CD14-positive monocyte (primary cell): ENCODE measurements at regions not wholly inside any gene's neighbourhood (a gene's known extent, or its start where the extent isn't known, plus 50 kb on each side); places are given as distances from the start of the nearest gene placed in this dataset.

ENCODE experiments used
- DNase-seq, 3 donors: peaks; one replicate each; pipeline ENCODE4 v3.0.0-alpha.2; 2011 to 2022
- H2AFZ ChIP-seq: 2 replicates; pipeline ENCODE4 v1.6.0; 2012; ENCODE audit warnings: mild to moderate bottlenecking, low read depth, low read length, inconsistent platforms; ENCODE audit not compliant: insufficient read depth, poor library complexity, severe bottlenecking
- H3K27ac ChIP-seq, 2 donors: 1 replicate in 1 of 2; 2 replicates in 1 of 2; pipeline ENCODE4 v1.5.1; 2012 to 2013; ENCODE audit warnings: low read length in 2 of 2, control low read depth in 1 of 2, inconsistent platforms in 1 of 2, low read depth in 1 of 2, mild to moderate bottlenecking in 1 of 2
- H3K27me3 ChIP-seq, 2 donors: one replicate each; pipeline versions ENCODE4 v1.6.0 to v1.6.1; 2011 to 2013; ENCODE audit warnings: low read length in 2 of 2; ENCODE audit not compliant: control insufficient read depth in 2 of 2, insufficient read depth in 2 of 2
- H3K36me3 ChIP-seq, 2 donors: replicated peaks in 1 of 2; 1 replicate in 1 of 2; 2 replicates in 1 of 2; pipeline versions ENCODE4 v1.5.1 to v1.6.1; 2012 to 2013; ENCODE audit warnings: low read length in 2 of 2, control low read depth in 1 of 2, inconsistent platforms in 1 of 2, mild to moderate bottlenecking in 1 of 2; ENCODE audit not compliant: insufficient read depth in 2 of 2, control insufficient read depth in 1 of 2
- H3K4me1 ChIP-seq, 2 donors: 1 replicate in 1 of 2; 2 replicates in 1 of 2; pipeline versions ENCODE4 v1.5.1 to v1.6.1; 2012 to 2013; ENCODE audit warnings: low read length in 2 of 2, control low read depth in 1 of 2, inconsistent platforms in 1 of 2, mild to moderate bottlenecking in 1 of 2, moderate library complexity in 1 of 2; ENCODE audit not compliant: insufficient read depth in 2 of 2, control insufficient read depth in 1 of 2
- H3K4me2 ChIP-seq: replicated peaks from 2 replicates; pipeline ENCODE3; 2012; ENCODE audit warnings: low read length, moderate library complexity, mild to moderate bottlenecking; ENCODE audit not compliant: poor library complexity, severe bottlenecking; ENCODE audit errors: extremely low read depth
- H3K4me3 ChIP-seq, 3 experiments: fragments of 200-600 bp in 1 of 3; sonication (generic) in 1 of 3; replicated peaks in 1 of 3; 1 replicate in 2 of 3; 2 replicates in 1 of 3; pipeline ENCODE4 v1.5.1; 2011 to 2013; ENCODE audit warnings: low read length in 3 of 3, mild to moderate bottlenecking in 3 of 3, control low read depth in 2 of 3, low read depth in 2 of 3, inconsistent platforms in 1 of 3, moderate library complexity in 1 of 3
- H3K79me2 ChIP-seq: 2 replicates; pipeline ENCODE4 v1.6.0; 2012; ENCODE audit warnings: mild to moderate bottlenecking, control low read depth, inconsistent platforms, low read length, moderate library complexity; ENCODE audit not compliant: insufficient read depth
- H3K9ac ChIP-seq: 2 replicates; pipeline ENCODE4 v1.6.0; 2017; ENCODE audit warnings: low read length, mild to moderate bottlenecking; ENCODE audit not compliant: insufficient read depth, poor library complexity, severe bottlenecking
- H3K9me3 ChIP-seq, 2 donors: replicated peaks in 1 of 2; 1 replicate in 1 of 2; 2 replicates in 1 of 2; pipeline versions ENCODE4 v1.5.1 to v1.6.1; 2012 to 2013; ENCODE audit warnings: low read length in 2 of 2, control low read depth in 1 of 2; ENCODE audit not compliant: control insufficient read depth in 1 of 2, insufficient read depth in 1 of 2
- H4K20me1 ChIP-seq: 2 replicates; pipeline ENCODE4 v1.6.0; 2012; ENCODE audit warnings: mild to moderate bottlenecking, low read length, control low read depth, moderate library complexity; ENCODE audit not compliant: insufficient read depth
- H3K27ac Mint-ChIP-seq, 7 donors: one replicate each; pipeline ENCODE4 v1.8.0; 2020; ENCODE audit warnings: mild to moderate bottlenecking in 7 of 7, mixed read lengths in 7 of 7, moderate library complexity in 6 of 7, inconsistent platforms in 2 of 7
- H3K27me3 Mint-ChIP-seq, 3 donors: one replicate each; pipeline ENCODE4 v1.8.0; 2021 to 2022; ENCODE audit warnings: low read depth in 3 of 3, mild to moderate bottlenecking in 3 of 3, mixed read lengths in 3 of 3, moderate library complexity in 3 of 3, inconsistent platforms in 1 of 3
- H3K36me3 Mint-ChIP-seq, 2 donors: one replicate each; pipeline ENCODE4 v1.8.0; 2020; ENCODE audit warnings: mixed read lengths in 2 of 2, inconsistent platforms in 1 of 2, mild to moderate bottlenecking in 1 of 2
- H3K4me1 Mint-ChIP-seq: one replicate; pipeline ENCODE4 v1.8.0; 2020; ENCODE audit warnings: mild to moderate bottlenecking, mixed read lengths
- H3K4me3 Mint-ChIP-seq, 2 donors: one replicate each; pipeline ENCODE4 v1.8.0; 2020; ENCODE audit warnings: mild to moderate bottlenecking in 2 of 2, mixed read lengths in 2 of 2, moderate library complexity in 1 of 2
- H3K9me3 Mint-ChIP-seq, 7 donors: one replicate each; pipeline ENCODE4 v1.8.0; 2020 to 2022; ENCODE audit warnings: mixed read lengths in 7 of 7, mild to moderate bottlenecking in 6 of 7, moderate library complexity in 6 of 7, inconsistent platforms in 2 of 7
- WGBS: methylation state at CpG from one replicate; pipeline ENCODE4 v1.1.5; 2013; ENCODE audit warnings: missing lambda C conversion rate; ENCODE audit not compliant: insufficient coverage; 5-methylcytosine and 5-hydroxymethylcytosine counted together
- intact Hi-C, 2 donors: fragments of 100-400 bp; cut with micrococcal nuclease; formaldehyde crosslinking; loops; one replicate each; pipeline versions ENCODE4 v1.15.0 to v1.15.1; 2023
- TF ChIP-seq, protein P1 (sequence below): fragments of 200-600 bp; IDR thresholded peaks from one replicate; pipeline ENCODE4 v1.8.0; 2022; ENCODE audit warnings: antibody characterized with exemption, mild to moderate bottlenecking

DNA sequence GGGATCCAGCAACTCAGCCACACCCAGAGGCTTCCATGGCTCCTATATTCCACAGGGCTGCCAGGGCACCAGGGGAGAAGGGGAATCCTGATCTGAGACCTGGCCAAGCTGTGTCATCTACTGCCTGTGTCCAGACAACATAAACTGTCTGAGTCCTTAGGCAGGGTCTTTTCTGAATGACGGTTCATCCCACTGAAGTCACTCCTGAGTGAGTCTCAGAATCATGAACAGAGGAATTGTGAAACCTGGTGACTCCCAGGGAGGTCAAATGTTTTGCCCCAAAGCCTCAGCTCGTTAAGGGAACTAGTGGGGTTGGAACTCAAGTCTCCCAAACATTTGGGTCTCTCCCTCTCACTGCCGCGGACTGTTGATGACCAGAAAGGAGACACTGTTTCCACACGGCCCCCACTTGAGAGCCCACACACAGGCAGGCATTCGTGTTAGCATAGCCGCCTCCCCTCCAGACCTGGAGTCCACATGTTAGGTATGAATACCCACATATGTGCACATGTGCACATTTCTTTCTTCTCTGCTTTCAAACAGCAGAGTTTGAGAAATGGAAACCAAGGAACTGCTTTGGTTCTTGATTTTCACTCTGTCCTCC is 87.2 kb upstream of the KCNK12 start:
- no peak overlapping the region for H3K4me3 ChIP-seq
- Mint-ChIP-seq H3K9me3 (peaks cover 0 to 2% (median 0%) of the 10 kb centered on the region in 7 donors), H3K4me3 (no peak overlapping the region), H3K36me3 (no peaks in the 10 kb centered on the region), H3K4me1 (no peaks in the 10 kb centered on the region), H3K27me3 (peaks cover 0 to 7% (median 3%) of the 10 kb centered on the region in 3 donors), H3K27ac (no peak overlapping the region)
- no peaks in the 10 kb centered on the region for H3K27me3 ChIP-seq
- no peaks in the 10 kb centered on the region for H3K36me3 ChIP-seq
- H4K20me1 ChIP-seq = no peaks in the 10 kb centered on the region
- WGBS = 74% methylated on average over 2 of the region's 7 CpGs
- H3K9me3 ChIP-seq = no peaks in the 10 kb centered on the region
- no peak for DNase-seq
- no peaks in the 10 kb centered on the region for H3K4me1 ChIP-seq
- H3K79me2 ChIP-seq = no peaks in the 10 kb centered on the region
- H3K27ac ChIP-seq = no peak overlapping the region
- H3K9ac ChIP-seq = no peak overlapping the region
- TF ChIP-seq, protein P1, sequence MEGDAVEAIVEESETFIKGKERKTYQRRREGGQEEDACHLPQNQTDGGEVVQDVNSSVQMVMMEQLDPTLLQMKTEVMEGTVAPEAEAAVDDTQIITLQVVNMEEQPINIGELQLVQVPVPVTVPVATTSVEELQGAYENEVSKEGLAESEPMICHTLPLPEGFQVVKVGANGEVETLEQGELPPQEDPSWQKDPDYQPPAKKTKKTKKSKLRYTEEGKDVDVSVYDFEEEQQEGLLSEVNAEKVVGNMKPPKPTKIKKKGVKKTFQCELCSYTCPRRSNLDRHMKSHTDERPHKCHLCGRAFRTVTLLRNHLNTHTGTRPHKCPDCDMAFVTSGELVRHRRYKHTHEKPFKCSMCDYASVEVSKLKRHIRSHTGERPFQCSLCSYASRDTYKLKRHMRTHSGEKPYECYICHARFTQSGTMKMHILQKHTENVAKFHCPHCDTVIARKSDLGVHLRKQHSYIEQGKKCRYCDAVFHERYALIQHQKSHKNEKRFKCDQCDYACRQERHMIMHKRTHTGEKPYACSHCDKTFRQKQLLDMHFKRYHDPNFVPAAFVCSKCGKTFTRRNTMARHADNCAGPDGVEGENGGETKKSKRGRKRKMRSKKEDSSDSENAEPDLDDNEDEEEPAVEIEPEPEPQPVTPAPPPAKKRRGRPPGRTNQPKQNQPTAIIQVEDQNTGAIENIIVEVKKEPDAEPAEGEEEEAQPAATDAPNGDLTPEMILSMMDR = no peak
- intact Hi-C loops = no loop called here
- H2AFZ ChIP-seq = no peak overlapping the region
- no peak overlapping the region for H3K4me2 ChIP-seq

DNA sequence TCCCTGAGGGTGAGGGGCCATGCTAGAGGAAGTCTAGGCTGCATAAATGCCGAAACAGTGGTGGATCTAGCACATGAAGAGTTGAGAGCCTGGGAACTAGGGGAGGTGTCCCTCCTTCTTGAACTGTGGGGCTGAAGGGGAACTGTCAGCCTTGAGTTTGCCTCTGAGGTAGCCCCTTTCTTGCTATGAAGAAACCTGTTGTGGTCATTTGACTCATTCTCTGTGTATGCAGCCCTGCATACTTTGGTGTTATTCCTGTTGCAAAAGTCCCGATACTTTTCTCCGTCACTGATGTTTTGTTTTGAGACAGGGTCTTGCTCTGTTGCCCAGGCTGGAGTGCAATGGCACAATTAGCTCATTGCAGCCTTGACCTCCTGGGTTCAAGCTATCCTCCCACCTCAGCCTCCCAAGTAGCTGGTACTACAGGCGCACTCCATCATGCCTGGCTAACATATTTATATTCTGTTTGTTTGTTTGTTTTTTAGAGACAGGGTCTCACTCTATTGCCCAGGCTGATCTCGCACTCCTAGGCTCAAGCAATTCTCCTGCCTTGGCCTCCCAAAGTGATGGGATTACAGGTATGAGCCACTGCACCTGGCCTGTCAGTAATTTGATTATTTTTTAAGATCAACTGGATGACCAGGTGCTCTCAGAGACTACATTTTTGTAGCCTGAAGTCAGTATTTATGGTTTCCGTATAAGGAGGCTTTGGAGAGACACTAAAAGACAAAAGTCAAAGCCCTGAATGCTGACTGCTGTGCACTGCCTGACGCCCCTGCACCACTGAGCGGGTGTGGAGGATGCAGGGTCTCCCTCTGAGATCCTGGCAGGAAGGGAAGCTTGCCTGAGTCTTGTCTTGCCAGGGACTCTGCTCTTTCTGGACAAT is 86.2 kb upstream of the KCNK12 start:
- no peak overlapping the region for H2AFZ ChIP-seq
- no peaks in the 10 kb centered on the region for H3K9me3 ChIP-seq
- TF ChIP-seq, protein P1 = no peak
- no peaks in the 10 kb centered on the region for H3K4me1 ChIP-seq
- no peaks in the 10 kb centered on the region for H4K20me1 ChIP-seq
- no peaks in the 10 kb centered on the region for H3K4me1 Mint-ChIP-seq
- H3K27me3 ChIP-seq = no peaks in the 10 kb centered on the region
- H3K79me2 ChIP-seq = no peaks in the 10 kb centered on the region
- H3K27me3 Mint-ChIP-seq = peaks cover 3 to 5% (median 4%) of the 10 kb centered on the region in 3 donors
- H3K36me3 Mint-ChIP-seq = no peaks in the 10 kb centered on the region
- no peak overlapping the region for H3K27ac Mint-ChIP-seq
- intact Hi-C loops = no loop called here
- no peaks in the 10 kb centered on the region for H3K36me3 ChIP-seq
- WGBS = 89% methylated on average over 6 of the region's 8 CpGs
- no peak overlapping the region for H3K4me2 ChIP-seq
- H3K9me3 Mint-ChIP-seq = peaks cover 0 to 2% (median 0%) of the 10 kb centered on the region in 7 donors
- no peak overlapping the region for H3K4me3 Mint-ChIP-seq
- H3K9ac ChIP-seq = no peak overlapping the region
- no peak overlapping the region for H3K4me3 ChIP-seq
- H3K27ac ChIP-seq = no peak overlapping the region
- no peak for DNase-seq
